ENCODE measurements at regions not wholly inside any gene's neighbourhood (a gene's known extent, or its start where the extent isn't known, plus 50 kb on each side); places are given as distances from the start of the nearest gene placed in this dataset.
"Not testable (repeated sequence)": the region's sequence is repeated elsewhere in the genome, so short reads cannot be mapped to it uniquely, and the experiment has no call there.

- no peak for DNase-seq (ENCODE audit: low read depth in 2 of 2)
Measured at GRCh38 chr16:10232757-10233156, 50.5 kb upstream of the GRIN2A start.

GRCh38 chr16:10239640-10240039 lies 57.4 kb upstream of the GRIN2A start:
- no peak for DNase-seq (ENCODE audit: low read depth in 2 of 2)

- no peak for DNase-seq (ENCODE audit: low read depth in 2 of 2)
Measured at GRCh38 chr16:10240854-10241613, 58.8 kb upstream of the GRIN2A start.

- no peak for DNase-seq (ENCODE audit: low read depth in 2 of 2)
Measured at GRCh38 chr16:10242097-10242496, 59.9 kb upstream of the GRIN2A start.

GRCh38 chr16:10242916-10243315 lies 60.7 kb upstream of the GRIN2A start:
- no peak for DNase-seq (ENCODE audit: low read depth in 2 of 2)

GRCh38 chr16:10245002-10245401 lies 62.8 kb upstream of the GRIN2A start:
- no peak for DNase-seq (ENCODE audit: low read depth in 2 of 2)

- no peak for DNase-seq (ENCODE audit: low read depth in 2 of 2)
Measured at GRCh38 chr16:10250137-10250828, 68.1 kb upstream of the GRIN2A start.

- DNase-seq (ENCODE audit: low read depth in 2 of 2) = no peak
Measured at GRCh38 chr16:10252155-10252554, 69.9 kb upstream of the GRIN2A start.

GRCh38 chr16:10253409-10253808 lies 71.2 kb upstream of the GRIN2A start:
- no peak for DNase-seq (ENCODE audit: low read depth in 2 of 2)

- no peak for DNase-seq (ENCODE audit: low read depth in 2 of 2)
Measured at GRCh38 chr16:10255728-10256127, 73.5 kb upstream of the GRIN2A start.

GRCh38 chr16:10256784-10257641 lies 74.8 kb upstream of the GRIN2A start:
- peak; percentile 3 to 19 for DNase-seq (ENCODE audit: low read depth in 2 of 2)

- DNase-seq (ENCODE audit: low read depth in 2 of 2) = not testable (repeated sequence)
Measured at GRCh38 chr16:10257642-10258251, 75.5 kb upstream of the GRIN2A start.

- DNase-seq (ENCODE audit: low read depth in 2 of 2) = not testable (repeated sequence)
Measured at GRCh38 chr16:10258930-10259603, 76.8 kb upstream of the GRIN2A start.

- DNase-seq (ENCODE audit: low read depth in 2 of 2) = no peak
Measured at GRCh38 chr16:10261077-10261476, 78.8 kb upstream of the GRIN2A start.

GRCh38 chr16:10261526-10261925 lies 79.3 kb upstream of the GRIN2A start:
- not testable (repeated sequence) for DNase-seq (ENCODE audit: low read depth in 2 of 2)

- no peak for DNase-seq (ENCODE audit: low read depth in 2 of 2)
Measured at GRCh38 chr16:10262377-10263132, 80.3 kb upstream of the GRIN2A start.

GRCh38 chr16:10265770-10266615 lies 83.8 kb upstream of the GRIN2A start:
- no peak for DNase-seq (ENCODE audit: low read depth in 2 of 2)

GRCh38 chr16:10266809-10267208 lies 84.6 kb upstream of the GRIN2A start:
- DNase-seq (ENCODE audit: low read depth in 2 of 2) = no peak

- no peak for DNase-seq (ENCODE audit: low read depth in 2 of 2)
Measured at GRCh38 chr16:10269632-10270031, 87.4 kb upstream of the GRIN2A start.

Data from stimulated activated CD8-positive, alpha-beta memory T cell treated with anti-CD3 and anti-CD28 coated beads, Interleukin-7, amount 100 ng/mL, for 1 hour (primary cell).